ENCODE measurements at regions not wholly inside any gene's neighbourhood (a gene's known extent, or its start where the extent isn't known, plus 50 kb on each side); places are given as distances from the start of the nearest gene placed in this dataset.

- no peak for TF ChIP-seq CTCF (IDR thresholded peaks at IDR 0.05)
- no peak for TF ChIP-seq EP300 (IDR thresholded peaks at IDR 0.05)
Measured at GRCh38 chr1:37186246-37186756, 152.0 kb upstream of the GRIK3 start.
